HepG2 (cell line): ENCODE measurements at regions not wholly inside any gene's neighbourhood (a gene's known extent, or its start where the extent isn't known, plus 50 kb on each side); places are given as distances from the start of the nearest gene placed in this dataset.

Experiments
- ARNT ChIP-seq: fragments of 450-650 bp; IDR thresholded peaks from 2 replicates; pipeline ENCODE4 v1.6.1; 2017
- CTCF ChIP-seq: sonication (generic); formaldehyde crosslinking; IDR thresholded peaks from 2 replicates; pipeline ENCODE4 v1.5.0; 2020; ENCODE audit warnings: mild to moderate bottlenecking, missing genetic modification reagents, moderate library complexity
- FOSL2 ChIP-seq: sonication (generic); formaldehyde crosslinking; IDR thresholded peaks from 2 replicates; pipeline ENCODE4 v1.4.0; 2020; ENCODE audit warnings: missing genetic modification reagents
- HNF4A ChIP-seq: sonication (generic); formaldehyde crosslinking; IDR thresholded peaks from 2 replicates; pipeline ENCODE4 v1.4.0; 2020; ENCODE audit warnings: missing genetic modification reagents
- HNF4G ChIP-seq, 2 experiments: sonication (generic) in 1 of 2; formaldehyde crosslinking in 1 of 2; IDR thresholded peaks; 2 replicates each; pipeline versions ENCODE4 v1.4.0 to v1.6.1; 2011 to 2020; ENCODE audit warnings: borderline replicate concordance in 2 of 2, low read depth in 2 of 2, mild to moderate bottlenecking in 2 of 2, low read length in 1 of 2, missing genetic modification reagents in 1 of 2, moderate library complexity in 1 of 2
- KAT8 ChIP-seq: IDR thresholded peaks from 2 replicates; pipeline ENCODE4 v1.6.1; 2016; ENCODE audit warnings: missing genetic modification reagents, missing compliant biosample characterization
- PCBP2 ChIP-seq: fragments of 200-400 bp; formaldehyde crosslinking; optimal IDR thresholded peaks from 2 replicates; pipeline ENCODE3; 2018; ENCODE audit warnings: low read length, low read depth; ENCODE audit not compliant: poor library complexity, severe bottlenecking
- SOX6 ChIP-seq, 2 experiments: fragments of 450-650 bp in 1 of 2; sonication (generic) in 1 of 2; formaldehyde crosslinking in 1 of 2; IDR thresholded peaks; 2 replicates each; pipeline versions ENCODE4 v1.4.0 to v1.6.1; 2017 to 2020; ENCODE audit warnings: antibody characterized with exemption in 1 of 2, mild to moderate bottlenecking in 1 of 2, missing genetic modification reagents in 1 of 2
- TBP ChIP-seq: sonication (generic); formaldehyde crosslinking; IDR thresholded peaks from 2 replicates; pipeline ENCODE4 v1.5.0; 2020; ENCODE audit warnings: missing genetic modification reagents
- THRA ChIP-seq: sonication (generic); formaldehyde crosslinking; IDR thresholded peaks from 2 replicates; pipeline ENCODE4 v1.4.0; 2020; ENCODE audit warnings: missing genetic modification reagents, borderline replicate concordance
- ZBTB33 ChIP-seq: sonication (generic); formaldehyde crosslinking; IDR thresholded peaks from 2 replicates; pipeline ENCODE4 v1.4.0; 2020; ENCODE audit warnings: missing genetic modification reagents
- ZMAT3 ChIP-seq: sonication (generic); formaldehyde crosslinking; conservative IDR thresholded peaks from 2 replicates; pipeline ENCODE4 v1.7.0; 2021; ENCODE audit warnings: missing genetic modification reagents
- ZNF317 ChIP-seq: sonication (generic); formaldehyde crosslinking; IDR thresholded peaks from 2 replicates; pipeline ENCODE4 v1.5.0; 2020; ENCODE audit warnings: mild to moderate bottlenecking, missing genetic modification reagents
- ZNF431 ChIP-seq: sonication (generic); formaldehyde crosslinking; IDR thresholded peaks from 2 replicates; pipeline ENCODE4 v1.9.0; 2022; ENCODE audit warnings: missing genetic modification reagents, low read depth, mild to moderate bottlenecking, borderline replicate concordance

GRCh38 chr12:132385923-132386751 is 56.7 kb upstream of the GALNT9 start:
- TF ChIP-seq ZNF317 (CRISPR knock-in tag) (no peak), SOX6 (IDR thresholded peaks at IDR 0.05) (no peak), SOX6 (CRISPR knock-in tag; IDR thresholded peaks at IDR 0.05) (no peak), ZNF431 (CRISPR knock-in tag) (no peak), HNF4A (CRISPR knock-in tag) (no peak), FOSL2 (CRISPR knock-in tag) (no peak), ARNT (no peak), HNF4G (IDR thresholded peaks at IDR 0.05; ENCODE audit: borderline replicate concordance, low read depth, low read length) (no peak), HNF4G (CRISPR knock-in tag; IDR thresholded peaks at IDR 0.05; ENCODE audit: borderline replicate concordance, low read depth) (no peak), ZBTB33 (no peak), THRA (CRISPR knock-in tag) (no peak), KAT8 (no peak), TBP (CRISPR knock-in tag) (no peak), CTCF (no peak), ZMAT3 (CRISPR knock-in tag) (no peak), PCBP2 (no peak)
